ENCODE measurements at regions not wholly inside any gene's neighbourhood (a gene's known extent, or its start where the extent isn't known, plus 50 kb on each side); places are given as distances from the start of the nearest gene placed in this dataset.

- Histone ChIP-seq H2AFZ (ENCODE audit: low read length) (no peak overlapping the region), H3K4me3 (ENCODE audit: low read depth, low read length, poor library complexity, severe bottlenecking) (no peak overlapping the region), H3K9me3 (ENCODE audit: low read length) (no peaks in the 10 kb centered on the region), H3K36me3 (ENCODE audit: insufficient read depth, low read length) (no peaks in the 10 kb centered on the region), H3K27ac (ENCODE audit: low read depth, low read length, poor library complexity, severe bottlenecking) (no peak overlapping the region), H3F3A (ENCODE audit: insufficient read depth, low read length) (no peaks in the 10 kb centered on the region), H3K4me1 (ENCODE audit: insufficient read depth, low read length, severe bottlenecking) (no peaks in the 10 kb centered on the region), H3K4me2 (ENCODE audit: low read length) (no peak overlapping the region), H3K9me2 (ENCODE audit: low read depth, low read length) (no peaks in the 10 kb centered on the region), H4K20me1 (ENCODE audit: insufficient read depth, low read length) (no peaks in the 10 kb centered on the region), H3K27me3 (ENCODE audit: insufficient read depth, low read length) (no peaks in the 10 kb centered on the region), H3K79me2 (ENCODE audit: insufficient read depth, low read length) (no peaks in the 10 kb centered on the region), H3K9ac (ENCODE audit: low read length) (no peak overlapping the region)
- no peak for TF ChIP-seq EZH2 (IDR thresholded peaks at IDR 0.05; ENCODE audit: borderline replicate concordance, low read length)
- no peak for TF ChIP-seq CTCF (IDR thresholded peaks at IDR 0.05; ENCODE audit: low read length)
Observed at GRCh38 chr2:220279372-220279771, 651.9 kb downstream of the SLC4A3 start.

- no peaks in the 10 kb centered on the region for H3K4me1 ChIP-seq (ENCODE audit: insufficient read depth, low read length, severe bottlenecking)
- no peak overlapping the region for H3K27ac ChIP-seq (ENCODE audit: low read depth, low read length, poor library complexity, severe bottlenecking)
- no peak overlapping the region for H2AFZ ChIP-seq (ENCODE audit: low read length)
- TF ChIP-seq CTCF (IDR thresholded peaks at IDR 0.05; ENCODE audit: low read length) = no peak
- TF ChIP-seq EZH2 (IDR thresholded peaks at IDR 0.05; ENCODE audit: borderline replicate concordance, low read length) = no peak
- H4K20me1 ChIP-seq (ENCODE audit: insufficient read depth, low read length) = no peaks in the 10 kb centered on the region
- H3K4me2 ChIP-seq (ENCODE audit: low read length) = no peak overlapping the region
- no peaks in the 10 kb centered on the region for H3K27me3 ChIP-seq (ENCODE audit: insufficient read depth, low read length)
- H3K9me2 ChIP-seq (ENCODE audit: low read depth, low read length) = no peaks in the 10 kb centered on the region
- H3K9ac ChIP-seq (ENCODE audit: low read length) = no peak overlapping the region
- no peaks in the 10 kb centered on the region for H3K79me2 ChIP-seq (ENCODE audit: insufficient read depth, low read length)
- H3K9me3 ChIP-seq (ENCODE audit: low read length) = no peaks in the 10 kb centered on the region
- no peak overlapping the region for H3K4me3 ChIP-seq (ENCODE audit: low read depth, low read length, poor library complexity, severe bottlenecking)
- no peaks in the 10 kb centered on the region for H3K36me3 ChIP-seq (ENCODE audit: insufficient read depth, low read length)
- H3F3A ChIP-seq (ENCODE audit: insufficient read depth, low read length) = no peaks in the 10 kb centered on the region
Observed at GRCh38 chr2:220279840-220280239, 652.4 kb downstream of the SLC4A3 start.

GRCh38 chr2:220280736-220281135, 653.3 kb downstream of the SLC4A3 start:
- no peaks in the 10 kb centered on the region for H4K20me1 ChIP-seq (ENCODE audit: insufficient read depth, low read length)
- H3K27me3 ChIP-seq (ENCODE audit: insufficient read depth, low read length) = no peaks in the 10 kb centered on the region
- H3K4me1 ChIP-seq (ENCODE audit: insufficient read depth, low read length, severe bottlenecking) = no peaks in the 10 kb centered on the region

More at GRCh38 chr2:220280736-220281135, 653.3 kb downstream of the SLC4A3 start:
- Histone ChIP-seq H3K79me2 (ENCODE audit: insufficient read depth, low read length) (no peaks in the 10 kb centered on the region), H3K27ac (ENCODE audit: low read depth, low read length, poor library complexity, severe bottlenecking) (no peak overlapping the region), H3K4me2 (ENCODE audit: low read length) (no peak overlapping the region), H3K9me2 (ENCODE audit: low read depth, low read length) (no peaks in the 10 kb centered on the region), H2AFZ (ENCODE audit: low read length) (no peak overlapping the region), H3K4me3 (ENCODE audit: low read depth, low read length, poor library complexity, severe bottlenecking) (no peak overlapping the region), H3K9me3 (ENCODE audit: low read length) (no peaks in the 10 kb centered on the region), H3F3A (ENCODE audit: insufficient read depth, low read length) (no peaks in the 10 kb centered on the region), H3K36me3 (ENCODE audit: insufficient read depth, low read length) (no peaks in the 10 kb centered on the region), H3K9ac (ENCODE audit: low read length) (no peak overlapping the region)
- TF ChIP-seq EZH2 (IDR thresholded peaks at IDR 0.05; ENCODE audit: borderline replicate concordance, low read length) (no peak), CTCF (IDR thresholded peaks at IDR 0.05; ENCODE audit: low read length) (no peak)

Data from OCI-LY1 (cell line).